ENCODE measurements at regions not wholly inside any gene's neighbourhood (a gene's known extent, or its start where the extent isn't known, plus 50 kb on each side); places are given as distances from the start of the nearest gene placed in this dataset.

GRCh38 chr1:192003295-192004077 lies 154.8 kb upstream of the RGS18 start:
- Histone ChIP-seq H3K36me3 (replicated peaks) (no peaks in the 10 kb centered on the region), H3K27ac (no peak overlapping the region), H3K4me3 (ENCODE audit: low read depth, low read length) (no peak overlapping the region), H3K27me3 (replicated peaks) (no peaks in the 10 kb centered on the region)
- no peak for TF ChIP-seq CTCF (IDR thresholded peaks at IDR 0.05; ENCODE audit: low read depth, low read length, missing control alignments)
- in situ Hi-C loops (cut with HindIII; ENCODE audit: low pct_ligation_motif_present, low sequenced_read_pairs): no loop called here
- no peak for DNase-seq

GRCh38 chr1:192005976-192006375 lies 152.3 kb upstream of the RGS18 start:
- TF ChIP-seq CTCF (IDR thresholded peaks at IDR 0.05; ENCODE audit: low read depth, low read length, missing control alignments): no peak
- Histone ChIP-seq H3K36me3 (replicated peaks) (no peaks in the 10 kb centered on the region), H3K4me3 (ENCODE audit: low read depth, low read length) (no peak overlapping the region), H3K27me3 (replicated peaks) (no peaks in the 10 kb centered on the region), H3K27ac (no peak overlapping the region)
- DNase-seq: no peak
- in situ Hi-C loops (cut with HindIII; ENCODE audit: low pct_ligation_motif_present, low sequenced_read_pairs): no loop called here

GRCh38 chr1:192008281-192008825 lies 149.9 kb upstream of the RGS18 start:
- in situ Hi-C loops (cut with HindIII; ENCODE audit: low pct_ligation_motif_present, low sequenced_read_pairs): no loop called here
- no peak overlapping the region for H3K27ac ChIP-seq
- no peak for DNase-seq
- no peaks in the 10 kb centered on the region for H3K27me3 ChIP-seq (replicated peaks)
- no peak for TF ChIP-seq CTCF (IDR thresholded peaks at IDR 0.05; ENCODE audit: low read depth, low read length, missing control alignments)
- H3K4me3 ChIP-seq (ENCODE audit: low read depth, low read length): no peak overlapping the region
- no peaks in the 10 kb centered on the region for H3K36me3 ChIP-seq (replicated peaks)

GRCh38 chr1:192010406-192010805 lies 147.9 kb upstream of the RGS18 start:
- Histone ChIP-seq H3K36me3 (replicated peaks) (no peaks in the 10 kb centered on the region), H3K4me3 (ENCODE audit: low read depth, low read length) (no peak overlapping the region), H3K27ac (no peak overlapping the region), H3K27me3 (replicated peaks) (no peaks in the 10 kb centered on the region)
- DNase-seq: no peak
- TF ChIP-seq CTCF (IDR thresholded peaks at IDR 0.05; ENCODE audit: low read depth, low read length, missing control alignments): no peak
- in situ Hi-C loops (cut with HindIII; ENCODE audit: low pct_ligation_motif_present, low sequenced_read_pairs): no loop called here

- in situ Hi-C loops (cut with HindIII; ENCODE audit: low pct_ligation_motif_present, low sequenced_read_pairs): no loop called here
Observed at GRCh38 chr1:192011525-192011924, 146.7 kb upstream of the RGS18 start.

More at GRCh38 chr1:192011525-192011924, 146.7 kb upstream of the RGS18 start:
- no peaks in the 10 kb centered on the region for H3K27me3 ChIP-seq (replicated peaks)
- no peak overlapping the region for H3K27ac ChIP-seq
- no peak for DNase-seq
- no peak for TF ChIP-seq CTCF (IDR thresholded peaks at IDR 0.05; ENCODE audit: low read depth, low read length, missing control alignments)
- no peaks in the 10 kb centered on the region for H3K36me3 ChIP-seq (replicated peaks)
- H3K4me3 ChIP-seq (ENCODE audit: low read depth, low read length): no peak overlapping the region
